ENCODE measurements at regions not wholly inside any gene's neighbourhood (a gene's known extent, or its start where the extent isn't known, plus 50 kb on each side); places are given as distances from the start of the nearest gene placed in this dataset.

DNA sequence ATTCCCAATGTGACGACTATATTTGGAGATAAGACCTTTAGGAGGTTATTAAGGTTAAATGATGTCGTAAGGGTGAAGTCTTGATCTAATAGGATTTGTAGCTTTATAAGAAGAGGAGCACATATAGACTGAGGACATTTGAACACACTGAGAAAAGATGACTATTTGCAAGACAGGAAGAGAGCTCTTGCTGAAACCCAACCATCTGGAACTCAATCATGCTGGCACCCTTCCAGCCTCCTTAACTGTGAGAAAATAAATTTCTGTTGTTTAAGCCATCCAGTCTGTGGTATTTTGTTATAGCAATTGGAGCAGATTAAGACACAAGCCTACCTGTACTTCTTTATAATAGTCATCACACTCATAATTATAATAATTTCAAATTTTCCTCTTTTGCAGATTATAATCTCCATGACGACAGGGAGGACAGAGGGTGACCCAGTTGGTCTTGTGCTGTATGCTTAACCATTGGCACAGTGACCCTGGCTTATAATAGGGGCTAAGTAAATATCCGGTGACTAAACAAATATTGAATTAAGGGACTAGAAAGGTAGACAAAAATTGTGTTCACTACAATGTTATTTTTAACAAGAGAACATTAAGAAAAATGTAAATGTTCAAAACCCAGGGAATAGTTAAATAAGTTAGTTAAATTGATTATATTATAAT lies 206.4 kb upstream of the HDDC2 start:
- TF ChIP-seq POLR2A (IDR thresholded peaks at IDR 0.05) = no peak
- H3K4me3 ChIP-seq (ENCODE audit: low read depth, poor library complexity, severe bottlenecking) = no peak overlapping the region
- 68 to 74% methylated on average over 4 of the region's 4 CpGs for WGBS, 2 donors
- DNase-seq (ENCODE audit: low spot score in 2 of 2) = no peak
- intact Hi-C loops (cut with DNase I; ENCODE audit: low total_unique reads) = no loop called here

DNA sequence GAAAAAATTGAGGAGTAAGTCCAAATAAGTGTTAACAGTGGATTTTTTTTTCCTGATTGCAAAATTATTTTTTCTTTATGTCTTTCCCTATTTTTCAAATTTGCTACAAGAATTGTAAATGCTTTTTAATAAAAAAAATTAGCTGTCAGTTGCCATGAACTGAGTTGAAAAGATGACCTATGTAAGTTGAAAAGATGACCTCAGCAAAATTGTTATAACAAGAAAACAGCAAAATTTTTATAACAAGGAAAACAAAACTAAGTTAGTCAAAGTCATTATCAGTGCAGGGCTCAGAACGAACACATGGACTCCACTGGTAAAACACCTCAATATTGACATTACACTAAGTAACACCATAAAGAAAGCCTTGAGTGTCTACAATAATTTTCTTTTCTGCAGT lies 207.0 kb upstream of the HDDC2 start:
- intact Hi-C loops (cut with DNase I; ENCODE audit: low total_unique reads) = no loop called here
- H3K4me3 ChIP-seq (ENCODE audit: low read depth, poor library complexity, severe bottlenecking) = no peak overlapping the region
- no peak for TF ChIP-seq POLR2A (IDR thresholded peaks at IDR 0.05)
- no peak for DNase-seq (ENCODE audit: low spot score in 2 of 2)
- WGBS, 2 donors = 68 to 79% methylated on average over 1 of the region's 1 CpG

DNA sequence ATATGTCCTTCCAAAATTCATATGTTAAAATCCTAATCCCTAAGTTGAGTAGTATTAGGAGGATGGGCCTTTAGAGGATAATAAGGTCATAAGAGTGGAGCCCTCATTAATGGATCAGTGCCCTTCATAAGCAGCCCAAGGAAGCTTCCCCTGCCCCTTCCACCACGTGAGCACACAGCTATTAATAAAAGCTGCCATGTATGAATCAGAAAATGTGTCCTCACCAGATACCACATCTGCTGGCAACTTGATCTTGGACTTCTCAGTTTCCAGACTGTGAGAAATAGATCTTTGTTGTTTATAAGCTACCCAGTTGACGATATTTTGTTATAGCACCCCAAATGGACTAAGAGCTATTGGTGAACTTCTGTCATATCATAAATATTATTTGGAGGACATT lies 207.7 kb upstream of the HDDC2 start:
- DNase-seq (ENCODE audit: low spot score in 2 of 2) = no peak
- no peak overlapping the region for H3K4me3 ChIP-seq (ENCODE audit: low read depth, poor library complexity, severe bottlenecking)
- TF ChIP-seq POLR2A (IDR thresholded peaks at IDR 0.05) = no peak
- TF ChIP-seq, protein P1, sequence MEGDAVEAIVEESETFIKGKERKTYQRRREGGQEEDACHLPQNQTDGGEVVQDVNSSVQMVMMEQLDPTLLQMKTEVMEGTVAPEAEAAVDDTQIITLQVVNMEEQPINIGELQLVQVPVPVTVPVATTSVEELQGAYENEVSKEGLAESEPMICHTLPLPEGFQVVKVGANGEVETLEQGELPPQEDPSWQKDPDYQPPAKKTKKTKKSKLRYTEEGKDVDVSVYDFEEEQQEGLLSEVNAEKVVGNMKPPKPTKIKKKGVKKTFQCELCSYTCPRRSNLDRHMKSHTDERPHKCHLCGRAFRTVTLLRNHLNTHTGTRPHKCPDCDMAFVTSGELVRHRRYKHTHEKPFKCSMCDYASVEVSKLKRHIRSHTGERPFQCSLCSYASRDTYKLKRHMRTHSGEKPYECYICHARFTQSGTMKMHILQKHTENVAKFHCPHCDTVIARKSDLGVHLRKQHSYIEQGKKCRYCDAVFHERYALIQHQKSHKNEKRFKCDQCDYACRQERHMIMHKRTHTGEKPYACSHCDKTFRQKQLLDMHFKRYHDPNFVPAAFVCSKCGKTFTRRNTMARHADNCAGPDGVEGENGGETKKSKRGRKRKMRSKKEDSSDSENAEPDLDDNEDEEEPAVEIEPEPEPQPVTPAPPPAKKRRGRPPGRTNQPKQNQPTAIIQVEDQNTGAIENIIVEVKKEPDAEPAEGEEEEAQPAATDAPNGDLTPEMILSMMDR (IDR thresholded peaks at IDR 0.05) = no peak
- intact Hi-C loops (cut with DNase I; ENCODE audit: low total_unique reads) = no loop called here
- 74 to 78% methylated on average over 2 of the region's 2 CpGs for WGBS, 2 donors

DNA sequence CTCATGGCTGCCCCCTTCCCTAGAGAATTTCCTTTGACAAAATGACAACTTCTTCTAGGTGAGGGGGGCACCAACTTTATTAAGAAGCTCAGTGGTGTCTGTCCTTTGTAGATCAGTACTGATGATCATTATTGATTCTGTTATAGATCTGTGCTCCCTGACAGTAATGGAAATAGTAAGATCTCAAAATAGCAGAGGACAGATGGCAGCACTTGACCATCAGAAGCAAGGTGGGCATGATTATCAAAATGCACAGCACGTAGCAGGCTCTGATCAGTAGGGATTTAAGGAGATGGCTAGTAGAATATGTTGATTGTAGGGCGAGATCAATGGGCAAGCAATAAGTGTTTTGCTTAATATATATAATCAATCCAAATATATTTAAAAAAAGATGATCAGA lies 208.6 kb upstream of the HDDC2 start:
- 79 to 91% methylated on average over 2 of the region's 2 CpGs for WGBS, 2 donors
- DNase-seq (ENCODE audit: low spot score in 2 of 2) = no peak
- intact Hi-C loops (cut with DNase I; ENCODE audit: low total_unique reads) = no loop called here
- TF ChIP-seq POLR2A (IDR thresholded peaks at IDR 0.05) = no peak
- TF ChIP-seq, protein P1 (IDR thresholded peaks at IDR 0.05) = no peak
- no peak overlapping the region for H3K4me3 ChIP-seq (ENCODE audit: low read depth, poor library complexity, severe bottlenecking)

DNA sequence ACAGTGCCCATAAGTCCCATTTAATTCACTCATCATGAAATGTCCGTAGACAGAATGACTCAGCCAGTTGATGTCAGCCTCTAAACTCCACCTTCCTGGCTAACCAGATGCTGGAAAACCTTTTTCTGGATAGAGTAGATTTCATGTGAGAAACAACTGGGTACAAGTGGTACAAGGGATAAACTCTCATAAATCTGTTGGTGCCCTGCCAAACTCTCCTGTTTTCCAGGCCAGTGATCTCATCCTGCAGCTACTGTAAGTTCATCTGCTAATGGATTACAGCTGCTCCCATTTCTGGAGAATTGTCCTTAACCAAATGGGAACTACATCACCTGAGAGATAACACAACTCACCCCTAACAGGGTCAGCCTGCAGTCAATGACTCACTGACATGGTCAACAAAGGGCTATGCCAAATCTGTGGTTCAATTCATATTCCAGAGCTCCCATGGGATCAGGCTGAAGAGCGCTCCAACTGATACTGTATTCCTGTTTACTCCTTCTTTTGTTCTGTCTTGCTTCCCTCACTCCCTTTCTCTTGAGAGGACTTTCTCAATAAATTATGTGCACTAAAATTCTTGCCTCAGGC lies 210.1 kb upstream of the HDDC2 start:
- H3K4me3 ChIP-seq (ENCODE audit: low read depth, poor library complexity, severe bottlenecking) = no peak overlapping the region
- TF ChIP-seq, protein P1 (IDR thresholded peaks at IDR 0.05) = no peak
- TF ChIP-seq POLR2A (IDR thresholded peaks at IDR 0.05) = no peak
- DNase-seq (ENCODE audit: low spot score in 2 of 2) = no peak
- intact Hi-C loops (cut with DNase I; ENCODE audit: low total_unique reads) = no loop called here
- 43 to 68% methylated on average over 2 of the region's 2 CpGs for WGBS, 2 donors

DNA sequence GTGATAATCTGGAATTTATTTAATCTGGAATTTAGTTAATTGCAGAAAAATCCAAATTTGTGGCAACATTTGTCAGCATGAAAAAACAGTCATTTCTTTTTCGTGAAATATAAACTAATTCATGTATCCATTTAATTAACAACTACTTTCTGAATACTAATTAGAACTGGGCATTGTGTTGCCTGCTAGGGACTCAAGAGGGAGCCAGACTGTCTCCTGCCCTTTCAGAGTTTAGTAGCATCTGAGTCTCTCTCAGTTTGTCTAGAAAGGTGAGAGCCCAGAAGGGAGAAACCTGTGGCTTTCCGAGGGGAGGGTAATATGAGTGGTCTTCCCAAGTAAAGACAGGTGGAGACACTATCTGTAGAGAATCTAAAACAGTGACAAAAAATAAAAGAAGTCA lies 210.9 kb upstream of the HDDC2 start:
- intact Hi-C loops (cut with DNase I; ENCODE audit: low total_unique reads) = no loop called here
- H3K4me3 ChIP-seq (ENCODE audit: low read depth, poor library complexity, severe bottlenecking) = no peak overlapping the region
- TF ChIP-seq, protein P1 (IDR thresholded peaks at IDR 0.05) = no peak
- no peak for TF ChIP-seq POLR2A (IDR thresholded peaks at IDR 0.05)
- DNase-seq (ENCODE audit: low spot score in 2 of 2) = no peak
- WGBS, 2 donors = 67 to 80% methylated on average over 2 of the region's 2 CpGs

DNA sequence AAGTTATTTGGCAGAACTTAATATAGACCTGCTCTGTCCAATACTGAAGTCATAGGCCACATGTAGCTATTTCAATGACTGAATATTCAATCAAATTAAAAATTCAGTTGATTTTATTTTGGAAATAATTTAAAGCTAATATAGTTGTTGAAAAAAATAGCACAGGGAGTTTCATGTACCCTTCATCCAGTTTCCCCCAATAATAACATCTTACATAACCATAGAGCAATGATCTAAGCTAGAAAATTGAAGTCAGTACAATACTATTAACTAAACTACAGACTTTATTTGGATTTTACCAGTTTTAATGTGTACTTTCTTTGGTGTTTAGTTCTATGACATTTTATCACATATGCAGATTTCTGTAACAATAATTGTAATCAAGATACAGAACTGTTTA lies 212.2 kb upstream of the HDDC2 start:
- TF ChIP-seq, protein P1 (IDR thresholded peaks at IDR 0.05) = no peak
- TF ChIP-seq POLR2A (IDR thresholded peaks at IDR 0.05) = no peak
- no peak for DNase-seq (ENCODE audit: low spot score in 2 of 2)
- intact Hi-C loops (cut with DNase I; ENCODE audit: low total_unique reads) = no loop called here
- no peak overlapping the region for H3K4me3 ChIP-seq (ENCODE audit: low read depth, poor library complexity, severe bottlenecking)

Measured in lower leg skin (tissue), 4 donors.